ENCODE measurements at regions not wholly inside any gene's neighbourhood (a gene's known extent, or its start where the extent isn't known, plus 50 kb on each side); places are given as distances from the start of the nearest gene placed in this dataset.

GRCh38 chr12:126907900-126908764 is 1358.8 kb upstream of the TMEM132C start:
- WGBS, 4 donors = 54 to 63% (median 60%) methylated on average over 6 of the region's 6 CpGs
- no peak for TF ChIP-seq POLR2A (IDR thresholded peaks at IDR 0.05)
- TF ChIP-seq CTCF (IDR thresholded peaks at IDR 0.05) = no peak
- no peak for DNase-seq
- Histone ChIP-seq H3K27ac (no peak overlapping the region), H3K9me3 (no peaks in the 10 kb centered on the region), H3K4me3 (no peak overlapping the region), H3K36me3 (no peaks in the 10 kb centered on the region), H3K27me3 (peaks cover 0 to 25% (median 0%) of the 10 kb centered on the region in 9 donors), H3K4me1 (no peaks in the 10 kb centered on the region)
- no peak for ATAC-seq
- intact Hi-C loops (cut with DNase I) = no loop called here

- no peak overlapping the region for H3K4me3 ChIP-seq
- intact Hi-C loops (cut with DNase I) = no loop called here
Measured at GRCh38 chr12:126908765-126909142, 1358.2 kb upstream of the TMEM132C start.

GRCh38 chr12:126910570-126910969 is 1356.4 kb upstream of the TMEM132C start:
- Histone ChIP-seq H3K27ac (no peak overlapping the region), H3K36me3 (no peaks in the 10 kb centered on the region), H3K4me3 (no peak overlapping the region), H3K27me3 (peaks cover 0 to 17% (median 0%) of the 10 kb centered on the region in 9 donors), H3K9me3 (no peaks in the 10 kb centered on the region), H3K4me1 (no peaks in the 10 kb centered on the region)
- 78 to 79% (median 79%) methylated on average over 7 of the region's 7 CpGs for whole genome bisulfite sequencing, 4 donors
- intact Hi-C loops (cut with DNase I) = no loop called here
- DNase-seq (no peak), ATAC-seq (no peak)
- TF ChIP-seq CTCF (IDR thresholded peaks at IDR 0.05) = no peak
- TF ChIP-seq POLR2A (IDR thresholded peaks at IDR 0.05) = no peak

More at GRCh38 chr12:126908765-126909142, 1358.2 kb upstream of the TMEM132C start:
- H3K36me3 ChIP-seq = no peaks in the 10 kb centered on the region
- no peak overlapping the region for H3K27ac ChIP-seq
- TF ChIP-seq POLR2A (IDR thresholded peaks at IDR 0.05) (no peak), CTCF (IDR thresholded peaks at IDR 0.05) (no peak)
- no peaks in the 10 kb centered on the region for H3K4me1 ChIP-seq
- DNase-seq = no peak
- ATAC-seq = no peak
- H3K27me3 ChIP-seq = peaks cover 0 to 20% (median 0%) of the 10 kb centered on the region in 9 donors
- H3K9me3 ChIP-seq = no peaks in the 10 kb centered on the region
- WGBS, 4 donors = 60 to 77% (median 72%) methylated on average over 3 of the region's 3 CpGs

- H3K27ac ChIP-seq = no peak overlapping the region
- TF ChIP-seq CTCF (IDR thresholded peaks at IDR 0.05) (no peak), POLR2A (IDR thresholded peaks at IDR 0.05) (no peak)
- H3K4me3 ChIP-seq = no peak overlapping the region
- H3K4me1 ChIP-seq = no peaks in the 10 kb centered on the region
- 81 to 84% (median 83%) methylated on average over 6 of the region's 6 CpGs for WGBS, 4 donors
- DNase-seq (no peak), ATAC-seq (no peak)
- H3K9me3 ChIP-seq = no peaks in the 10 kb centered on the region
- no peaks in the 10 kb centered on the region for H3K36me3 ChIP-seq
- H3K27me3 ChIP-seq = peaks cover 0 to 16% (median 0%) of the 10 kb centered on the region in 9 donors
- intact Hi-C loops (cut with DNase I) = no loop called here
Measured at GRCh38 chr12:126912111-126912510, 1354.9 kb upstream of the TMEM132C start.

Measured in heart left ventricle (tissue), 16 donors.